NCI-H2081 (cell line): ENCODE measurements at regions not wholly inside any gene's neighbourhood (a gene's known extent, or its start where the extent isn't known, plus 50 kb on each side); places are given as distances from the start of the nearest gene placed in this dataset.
"Not testable (repeated sequence)": the region's sequence is repeated elsewhere in the genome, so short reads cannot be mapped to it uniquely, and the experiment has no call there.

ENCODE experiments used
- DNase-seq, 2 experiments: peaks; one replicate each; lab custom pipeline; 2025; lab: John Stamatoyannopoulos, UW

DNA sequence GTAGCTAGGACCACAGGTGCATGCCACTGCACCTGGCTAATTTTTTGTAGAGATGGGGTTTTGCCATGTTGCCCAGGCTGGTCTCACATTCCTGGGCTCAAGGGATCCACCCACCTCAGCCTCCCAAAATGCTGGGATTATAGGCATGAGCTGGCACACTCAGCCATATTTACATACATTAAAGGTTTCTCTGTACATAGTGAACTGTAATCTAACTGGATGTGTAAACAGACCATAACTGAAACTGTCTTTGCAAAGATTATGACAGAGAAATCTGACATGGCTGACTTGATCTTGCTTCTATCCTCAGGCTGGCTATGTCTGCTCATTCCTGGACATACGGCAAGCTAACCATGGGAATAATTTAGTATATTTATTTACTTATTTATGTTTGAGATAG lies 139.2 kb upstream of the XPO1 start:
- DNase-seq: no peak

DNA sequence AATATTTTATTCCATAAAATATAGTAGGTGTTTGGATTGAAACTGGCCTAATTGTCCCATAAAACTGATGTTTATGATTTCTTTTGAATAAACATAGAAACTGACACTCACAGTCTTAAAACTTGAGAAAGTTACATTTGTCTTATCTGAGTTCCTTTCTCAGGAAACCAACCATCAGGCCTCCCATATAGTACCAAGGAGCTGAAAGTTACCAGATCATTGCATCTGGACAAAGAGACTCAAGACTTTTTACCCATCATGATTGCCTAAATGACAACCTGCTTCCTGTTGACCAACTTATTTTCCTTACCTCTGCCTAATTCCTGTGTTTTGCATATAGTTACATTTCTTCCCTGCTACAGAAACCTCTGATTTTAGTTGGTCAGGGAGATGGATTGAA lies 137.0 kb upstream of the XPO1 start:
- DNase-seq: no peak

- DNase-seq: no peak
Measured at GRCh38 chr2:61671561-61672315, 133.6 kb upstream of the XPO1 start.

DNA sequence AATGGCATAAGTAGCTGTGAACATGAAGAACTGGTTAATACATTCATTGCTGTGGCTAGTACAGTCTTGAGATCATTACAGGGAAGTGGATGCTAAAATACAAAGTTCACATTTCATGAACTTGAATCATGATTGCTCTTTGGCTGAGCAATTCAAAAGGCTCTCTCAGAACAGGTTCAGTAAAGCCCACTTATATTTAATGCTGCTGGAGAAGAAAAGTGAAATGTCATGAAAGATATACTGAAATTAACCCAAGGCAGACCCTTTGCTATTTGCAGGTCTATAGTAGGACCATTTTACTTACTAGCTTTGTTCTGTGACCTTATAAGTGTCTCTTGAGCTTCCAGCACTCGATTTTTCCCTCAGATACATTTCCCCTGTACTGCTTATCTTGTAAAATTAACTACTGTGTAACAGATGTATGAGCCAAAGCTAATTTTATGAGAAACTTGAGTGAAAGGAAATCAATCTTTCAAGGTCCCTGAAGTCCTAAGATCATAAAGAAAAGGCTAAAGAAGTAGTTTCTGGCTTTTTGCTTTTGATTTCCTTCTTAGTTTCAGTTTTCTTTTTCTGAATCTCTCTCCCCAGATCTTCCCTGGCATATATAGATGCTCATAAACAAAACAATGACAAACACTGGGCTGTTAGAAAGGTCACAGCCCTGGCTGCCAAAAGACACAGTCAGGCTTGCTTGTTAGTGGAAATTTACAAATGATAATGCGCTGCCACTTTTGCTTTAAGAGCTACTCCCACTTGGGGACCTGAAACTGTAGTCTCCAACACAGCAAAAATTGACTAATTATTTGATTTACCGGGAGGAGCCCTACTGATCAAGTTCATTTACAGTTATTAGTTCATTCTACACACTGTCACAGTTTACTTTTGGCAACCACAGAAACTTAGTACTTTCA lies 132.7 kb upstream of the XPO1 start:
- no peak for DNase-seq

- DNase-seq: no peak
Measured at GRCh38 chr2:61664190-61664589, 126.0 kb upstream of the XPO1 start.

GRCh38 chr2:61662990-61663389 lies 124.8 kb upstream of the XPO1 start:
- no peak for DNase-seq

DNA sequence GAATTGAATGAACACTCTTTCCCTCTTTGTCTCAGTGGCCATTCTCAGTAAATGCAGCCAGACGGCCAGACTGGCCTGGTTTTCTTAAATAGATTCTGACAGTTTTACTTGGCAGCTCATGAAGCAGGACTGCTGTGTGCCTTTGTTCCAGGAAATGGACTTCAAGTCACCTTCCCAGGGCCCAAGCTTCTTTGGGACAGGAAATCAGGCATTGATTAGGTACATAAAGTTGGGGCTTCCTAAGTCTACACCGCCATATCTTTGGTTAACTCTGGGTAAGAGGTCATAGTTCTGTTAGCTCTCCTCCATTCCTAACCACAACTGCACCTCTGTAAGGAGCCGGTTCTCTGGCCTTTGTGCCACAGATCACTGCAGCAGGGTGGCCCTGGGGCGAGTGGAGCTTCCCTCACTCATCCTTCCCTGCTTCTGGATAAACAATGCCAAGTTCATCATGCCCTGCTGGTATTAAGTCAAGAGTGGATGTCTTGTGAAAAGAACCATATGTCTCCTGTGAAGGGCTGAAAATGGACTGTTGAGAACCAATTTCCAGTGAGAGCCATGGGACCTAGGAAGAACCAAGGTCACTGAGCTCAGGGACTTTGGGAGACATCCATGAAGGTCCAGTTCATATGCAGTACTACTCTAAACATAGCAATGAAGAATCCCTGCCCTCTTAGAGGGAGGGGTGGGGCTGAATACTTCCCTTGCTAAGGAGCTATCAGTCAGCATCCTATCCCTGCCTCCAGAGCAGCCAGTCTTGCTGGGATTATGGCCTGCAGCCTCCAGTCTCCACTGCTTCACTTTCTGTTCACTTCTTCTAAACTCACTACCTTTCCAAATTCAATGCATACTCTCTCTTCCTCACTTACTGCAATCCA lies 122.6 kb upstream of the XPO1 start:
- no peak for DNase-seq

- DNase-seq: peak; percentile 26 to 34
Measured at GRCh38 chr2:61658841-61659780, 121.0 kb upstream of the XPO1 start.

- not testable (repeated sequence) for DNase-seq
Measured at GRCh38 chr2:61649946-61650345, 111.8 kb upstream of the XPO1 start.

GRCh38 chr2:61649021-61649420 lies 110.9 kb upstream of the XPO1 start:
- DNase-seq: no peak

- no peak for DNase-seq
Measured at GRCh38 chr2:61647044-61647443, 108.9 kb upstream of the XPO1 start.

GRCh38 chr2:61645911-61646310 lies 107.8 kb upstream of the XPO1 start:
- DNase-seq: no peak

DNA sequence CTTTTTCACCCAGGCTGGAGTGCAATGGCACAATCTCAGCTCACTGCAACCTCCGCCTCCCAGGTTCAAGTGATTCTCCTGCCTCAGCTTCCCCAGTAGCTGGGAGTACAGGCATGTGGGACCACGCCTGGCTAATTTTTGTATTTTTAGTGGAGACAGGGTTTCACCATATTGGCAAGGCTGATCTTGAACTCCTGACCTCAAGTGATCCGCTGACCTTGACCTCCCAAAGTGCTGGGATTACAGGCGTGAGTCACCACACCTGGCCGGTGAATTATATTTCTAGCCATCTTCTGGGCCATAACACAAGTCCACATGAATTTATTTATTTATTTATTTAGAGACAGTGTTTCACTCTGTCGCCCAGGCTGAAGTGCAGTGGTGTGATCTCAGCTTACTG lies 105.0 kb upstream of the XPO1 start:
- DNase-seq: not testable (repeated sequence)

GRCh38 chr2:61640406-61640805 lies 102.2 kb upstream of the XPO1 start:
- DNase-seq: no peak

- peak in 1 of 2 experiments; percentile 25 for DNase-seq
Measured at GRCh38 chr2:61639721-61640120, 101.6 kb upstream of the XPO1 start.

DNA sequence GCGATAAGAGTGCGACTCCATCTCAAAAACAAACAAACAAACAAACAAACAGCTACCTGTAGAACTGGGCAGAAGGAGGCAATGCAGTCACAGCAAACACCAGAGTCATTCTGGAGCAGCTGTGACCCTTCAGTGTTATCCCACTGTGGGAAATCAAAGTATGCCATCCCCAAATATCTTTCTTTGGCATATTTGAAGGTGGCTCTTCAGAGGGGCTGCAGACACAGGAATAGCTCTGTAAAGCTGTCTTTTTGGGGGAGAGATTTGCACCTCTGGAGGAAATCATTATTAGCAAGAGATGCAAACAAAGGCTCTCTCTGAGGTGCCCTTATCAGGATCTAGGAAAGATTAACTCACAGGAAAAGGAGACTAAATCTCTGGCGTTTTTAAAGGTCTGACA lies 98.5 kb upstream of the XPO1 start:
- DNase-seq: no peak

- DNase-seq: no peak
Measured at GRCh38 chr2:61634512-61634911, 96.4 kb upstream of the XPO1 start.

DNA sequence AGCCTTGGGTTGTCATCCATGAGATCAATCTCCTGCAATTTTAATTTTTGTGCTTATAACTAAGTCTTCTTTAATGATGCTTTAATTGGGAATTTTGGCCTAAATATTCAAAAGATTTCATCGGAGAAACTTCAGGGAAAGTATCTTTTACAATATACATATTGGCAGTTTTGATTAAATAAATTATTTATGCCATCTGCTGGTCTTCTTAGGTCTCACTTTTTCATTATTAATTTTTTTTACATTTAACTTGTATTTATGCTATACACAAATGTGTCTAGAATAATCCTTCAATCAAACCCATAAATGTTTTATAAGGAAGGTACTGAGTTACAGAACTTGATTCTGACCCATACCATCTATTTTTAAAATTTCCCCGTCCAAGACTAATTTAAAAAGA lies 95.1 kb upstream of the XPO1 start:
- DNase-seq: no peak

DNA sequence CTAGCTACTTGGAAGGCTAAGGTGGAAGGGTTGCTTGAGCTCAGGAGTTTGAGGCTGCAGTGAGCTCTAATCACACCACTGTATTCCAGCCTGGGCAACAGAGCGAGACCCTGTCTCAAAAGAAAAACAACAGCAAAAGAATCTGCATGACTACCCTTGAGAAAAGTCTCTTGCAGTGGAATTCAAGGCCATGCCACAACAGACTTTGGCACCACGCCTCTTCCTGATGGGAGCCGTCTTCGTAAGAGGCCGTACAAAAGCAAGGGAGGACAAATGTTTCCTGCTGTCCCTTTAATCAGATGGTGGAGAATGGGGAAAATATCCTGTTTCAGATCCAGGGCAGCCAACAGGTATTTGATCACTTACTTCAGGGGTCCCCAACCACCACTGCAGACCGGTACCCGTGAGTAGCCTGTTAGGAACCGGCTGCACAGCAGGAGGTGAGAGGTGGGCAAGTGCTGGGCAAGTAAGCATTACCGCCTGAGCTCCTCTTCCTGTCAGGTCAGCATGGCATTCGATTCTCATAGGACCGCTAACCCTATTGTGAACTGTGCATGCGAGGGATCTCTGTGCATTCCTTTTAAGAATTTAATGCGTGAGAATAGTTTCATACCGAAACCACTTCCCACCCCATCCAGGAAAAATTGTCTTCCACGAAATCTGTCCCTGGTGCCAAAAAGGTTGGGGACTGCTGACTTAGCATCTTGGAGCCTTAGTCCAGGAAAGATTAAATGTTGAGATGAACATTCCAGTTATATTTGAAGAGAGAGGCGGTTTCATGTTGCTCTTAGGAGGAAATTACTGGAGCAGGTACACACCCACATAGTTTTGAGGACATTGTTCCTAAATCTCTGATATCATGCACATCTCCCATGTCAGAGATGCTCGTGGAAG lies 94.4 kb upstream of the XPO1 start:
- no peak for DNase-seq

DNA sequence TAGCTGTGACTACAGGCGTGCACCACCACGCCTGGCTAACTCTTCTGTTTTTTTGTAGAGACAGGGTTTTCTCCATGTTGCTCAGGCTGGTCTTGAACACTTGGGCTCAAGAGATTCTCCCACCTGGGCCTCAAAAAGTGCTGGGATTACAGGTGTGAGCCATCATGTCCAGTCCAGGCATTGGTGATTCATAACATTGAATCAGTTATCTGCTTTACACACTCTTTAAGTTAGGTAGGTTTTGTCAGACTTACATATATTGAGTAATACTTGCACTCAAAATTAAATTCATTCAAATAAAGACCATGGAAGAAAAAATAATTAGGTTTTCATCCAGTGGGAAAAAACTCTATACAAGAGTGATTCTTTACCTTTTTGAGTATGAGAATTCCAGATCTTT lies 93.2 kb upstream of the XPO1 start:
- DNase-seq: no peak
